HG03575 (cell line): ENCODE measurements at regions not wholly inside any gene's neighbourhood (a gene's known extent, or its start where the extent isn't known, plus 50 kb on each side); places are given as distances from the start of the nearest gene placed in this dataset.
"Not testable (repeated sequence)": the region's sequence is repeated elsewhere in the genome, so short reads cannot be mapped to it uniquely, and the experiment has no call there.

Experiments used
- ATAC-seq: cut with Tn5 transposase; IDR thresholded peaks from one replicate; pipeline ENCODE4 v1.9.1; 2021; ENCODE audit not compliant: unreplicated experiment, insufficient number of reproducible peaks, low FRiP score; ENCODE audit errors: extremely low read depth

DNA sequence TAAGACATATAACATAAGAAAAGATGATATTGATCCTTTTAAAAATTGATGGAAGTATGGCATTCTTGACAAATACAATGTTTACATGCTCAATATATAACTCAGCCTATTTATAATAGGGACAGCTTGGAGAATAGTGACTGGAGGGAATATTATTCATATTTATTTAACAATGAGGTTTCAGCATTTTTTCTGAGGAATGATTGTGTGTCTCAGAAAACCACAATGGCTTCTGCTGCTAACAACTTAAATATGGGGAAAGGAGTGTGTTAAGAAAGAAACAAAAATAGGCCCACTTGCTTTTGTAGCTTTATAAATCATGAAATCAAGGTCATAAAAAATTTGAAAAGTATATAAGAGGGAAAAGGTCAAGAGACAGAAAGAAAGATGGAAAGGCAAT is 163.2 kb upstream of the TBX18 start:
- ATAC-seq = no peak

DNA sequence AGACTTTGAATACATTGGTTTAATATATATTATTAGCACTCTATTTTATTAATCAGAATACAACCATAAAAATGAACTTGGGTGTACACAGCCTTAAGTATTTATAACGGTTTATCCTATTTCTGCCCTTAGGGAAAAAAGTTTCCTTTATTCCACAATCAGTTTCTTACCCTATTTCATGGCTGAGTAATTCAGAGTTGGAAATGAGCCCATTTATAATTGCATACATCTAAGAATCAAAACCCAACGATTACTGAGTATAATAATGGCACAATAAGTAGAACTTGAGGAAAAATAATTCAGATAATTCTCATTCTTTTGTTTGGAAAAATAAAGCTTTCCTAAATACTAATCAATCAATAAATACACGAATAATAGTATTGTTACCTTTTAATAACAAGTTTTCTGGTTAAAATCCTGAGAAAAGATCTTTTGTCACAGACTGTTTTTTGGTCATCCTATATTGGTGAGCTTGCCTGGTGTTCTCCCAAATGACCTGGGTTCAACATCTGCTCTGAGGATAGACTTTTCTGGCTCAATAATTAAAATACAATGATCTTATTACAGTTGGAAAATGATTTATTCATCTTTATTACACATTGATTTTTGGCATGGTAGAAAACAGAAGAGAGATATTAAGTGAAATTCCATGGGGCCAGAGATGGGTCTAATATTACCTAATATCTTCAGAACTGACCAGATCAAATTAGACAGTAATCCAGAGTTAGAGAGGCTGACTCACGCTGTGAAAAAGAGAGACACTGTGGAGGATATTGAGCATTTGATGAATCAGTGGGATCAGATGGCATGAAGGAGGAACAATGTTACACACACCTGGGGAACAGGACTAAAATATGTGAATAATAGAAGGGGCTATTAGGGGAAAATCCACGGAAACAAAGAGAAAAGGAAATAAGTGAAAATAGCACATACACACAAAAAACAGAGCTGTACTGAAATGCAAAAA is 162.1 kb upstream of the TBX18 start:
- ATAC-seq = no peak

DNA sequence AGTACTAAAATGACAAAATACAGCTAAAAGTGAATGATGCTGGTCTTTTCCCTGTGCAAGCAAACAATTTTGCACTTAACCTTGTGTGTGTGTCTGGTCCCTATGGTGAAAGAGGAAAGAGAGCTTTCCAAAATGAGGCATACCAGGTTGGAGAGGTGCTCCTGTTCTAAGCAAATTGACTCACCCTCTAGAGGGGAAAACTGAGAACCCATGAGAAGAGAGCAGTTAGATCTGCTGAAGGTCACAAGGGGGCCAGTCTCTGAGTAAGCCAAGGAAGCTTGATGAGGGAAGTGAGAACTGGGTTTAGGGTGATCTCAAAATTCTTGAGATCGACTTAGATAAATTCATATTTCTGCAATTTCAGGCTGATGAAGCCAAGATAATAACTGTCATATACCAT is 157.5 kb upstream of the TBX18 start:
- ATAC-seq = no peak

DNA sequence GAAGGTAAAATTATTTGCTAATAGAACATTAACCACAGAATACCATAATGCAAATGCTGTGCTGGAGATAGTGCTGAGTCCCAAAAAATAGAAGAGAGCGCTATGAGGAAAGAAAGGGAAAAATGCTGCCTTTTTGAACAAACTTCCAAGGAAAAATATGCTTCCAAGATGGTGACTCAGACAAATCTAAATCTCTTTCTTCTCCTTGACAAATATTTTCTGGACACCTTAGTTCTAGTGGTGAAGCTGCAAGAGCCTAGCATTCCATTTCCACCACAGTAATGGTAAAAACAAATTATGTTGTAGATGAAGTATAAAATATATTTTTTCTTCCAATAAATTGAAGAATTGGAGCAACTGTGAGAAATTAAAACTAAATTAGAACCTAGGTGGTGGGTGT is 155.6 kb upstream of the TBX18 start:
- ATAC-seq = no peak

DNA sequence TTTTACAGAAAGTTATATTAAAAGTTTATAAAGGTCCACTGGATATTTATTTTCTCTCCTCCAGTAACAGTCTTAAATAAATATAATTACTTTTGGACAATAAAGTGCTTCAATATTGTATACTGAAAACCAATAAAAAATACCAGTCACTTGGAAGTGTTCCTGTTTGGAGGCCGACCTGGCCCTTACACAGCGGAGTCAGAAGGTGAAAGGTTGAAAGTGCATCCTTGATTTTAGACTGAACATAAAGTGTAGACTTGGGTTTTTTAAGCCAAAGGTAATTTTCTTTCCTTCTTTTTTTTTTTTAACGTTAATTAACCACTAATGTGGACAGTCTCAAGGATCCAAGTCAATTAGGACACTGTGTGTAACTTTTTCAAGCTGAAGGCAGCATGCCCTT is 152.3 kb upstream of the TBX18 start:
- no peak for ATAC-seq

DNA sequence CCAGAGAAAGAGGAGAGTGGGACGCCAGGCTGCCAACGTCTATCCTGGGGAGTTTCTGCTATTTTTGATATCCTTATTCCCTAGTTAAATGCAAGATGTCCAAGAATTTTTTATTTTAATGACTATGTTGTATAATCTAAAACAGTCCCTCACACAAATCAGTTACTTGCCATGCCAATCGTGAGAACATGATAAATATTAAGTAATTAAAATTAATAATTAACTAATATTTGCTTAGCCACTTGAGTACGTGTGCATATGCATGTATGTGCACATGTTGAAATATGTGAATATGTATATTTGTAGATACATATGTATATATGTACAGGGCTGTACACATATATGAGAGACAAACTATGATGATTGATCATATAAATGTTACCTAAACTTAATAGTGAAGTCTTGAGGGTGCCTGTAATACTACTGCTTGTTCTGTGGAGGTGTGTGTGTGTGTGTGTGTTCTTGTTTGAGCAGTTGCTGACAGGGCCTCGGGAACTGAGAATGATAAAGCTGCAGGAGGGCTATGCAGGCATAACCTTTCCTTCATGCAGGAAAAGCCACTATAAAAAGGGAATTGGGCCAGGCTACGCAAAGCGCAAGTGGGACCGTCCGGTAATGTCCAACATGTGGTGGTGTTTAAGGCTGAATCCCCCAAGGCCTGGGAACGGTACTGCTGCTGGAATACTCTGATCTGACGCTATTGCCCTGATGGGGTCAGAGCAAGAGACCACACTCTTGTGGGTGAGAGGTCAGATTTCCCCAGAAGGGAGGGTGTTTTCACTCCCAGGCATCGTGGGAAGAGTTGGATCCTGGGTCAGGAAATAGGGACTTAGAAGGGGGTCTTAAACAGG is 148.3 kb upstream of the TBX18 start:
- ATAC-seq = no peak

DNA sequence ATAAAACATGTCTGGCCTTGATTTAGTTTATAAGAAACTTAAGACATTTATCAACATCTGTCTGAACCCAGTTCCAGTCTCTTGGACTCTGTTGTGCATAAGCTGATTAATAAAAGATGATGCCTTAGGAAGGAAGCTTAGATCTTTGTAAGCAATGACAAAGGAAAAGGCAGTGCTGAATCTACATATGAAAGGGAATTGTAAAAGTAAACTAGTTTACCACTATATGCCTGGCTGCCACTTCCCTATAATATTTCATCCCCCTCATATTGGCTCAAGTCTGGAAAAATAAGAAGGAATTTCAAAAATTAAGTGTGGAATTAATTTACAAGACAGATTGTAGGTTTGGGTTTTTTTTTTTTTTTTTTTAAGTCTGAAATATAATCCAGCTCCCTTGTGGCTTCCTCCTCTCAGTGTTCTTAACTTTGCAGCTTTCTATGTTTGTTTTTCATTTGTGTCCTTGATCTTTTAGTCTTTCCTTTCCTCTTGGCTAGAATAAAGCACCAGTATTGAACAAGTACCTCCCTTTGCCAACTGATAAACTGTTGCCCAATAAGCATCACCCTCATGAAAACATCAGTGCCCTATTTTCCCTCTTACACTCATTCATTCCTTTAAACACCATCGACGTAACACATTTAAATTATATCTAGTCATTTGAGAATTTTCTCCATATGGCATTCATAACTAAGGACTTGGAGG is 146.7 kb upstream of the TBX18 start:
- no peak for ATAC-seq

DNA sequence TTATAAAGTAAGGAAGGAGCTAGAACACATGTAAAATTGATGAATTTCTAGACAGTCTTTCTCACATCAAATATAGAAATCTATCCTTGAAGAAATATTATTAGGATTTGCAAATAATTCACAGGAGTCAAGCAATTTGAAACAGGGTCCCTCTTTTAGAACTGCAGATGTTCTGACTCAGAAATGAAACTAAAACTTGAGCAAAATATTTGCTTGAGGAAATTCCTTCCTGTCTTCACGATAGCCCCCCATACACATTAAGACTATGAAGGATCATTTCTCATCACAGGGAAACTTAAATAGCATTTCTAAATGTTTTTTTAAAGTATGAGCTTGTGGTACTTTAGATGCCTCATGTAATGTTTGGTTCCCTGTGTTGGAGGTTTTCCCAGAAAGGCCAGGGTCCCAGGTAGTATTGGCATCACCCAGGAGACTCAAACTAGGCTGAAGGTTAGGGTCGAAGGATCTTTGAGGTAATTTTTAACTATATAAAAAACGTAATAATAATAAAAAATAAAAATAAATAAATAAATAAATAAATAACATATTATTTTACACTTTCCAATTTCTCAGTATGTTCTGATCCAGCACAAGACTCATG is 144.0 kb upstream of the TBX18 start:
- ATAC-seq = no peak

DNA sequence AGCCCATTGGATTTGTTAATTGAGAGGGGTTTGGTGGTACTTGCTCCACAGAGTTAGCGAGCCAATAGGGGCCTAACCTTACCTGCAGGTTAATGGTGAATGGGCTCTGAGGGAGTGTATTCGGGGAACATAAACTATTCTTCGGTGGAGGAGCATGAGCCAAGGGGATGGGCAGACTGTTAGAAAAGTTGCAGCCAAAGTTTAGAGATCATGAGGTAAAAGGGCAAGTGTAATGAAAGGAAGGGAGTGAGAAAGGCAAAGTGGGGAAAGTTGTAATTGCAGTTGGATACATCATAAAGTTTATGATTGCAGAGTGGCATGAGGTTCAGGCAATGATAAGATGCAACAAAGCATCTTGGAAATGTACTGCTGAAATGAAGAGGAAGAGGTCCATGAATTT is 142.1 kb upstream of the TBX18 start:
- ATAC-seq = no peak

DNA sequence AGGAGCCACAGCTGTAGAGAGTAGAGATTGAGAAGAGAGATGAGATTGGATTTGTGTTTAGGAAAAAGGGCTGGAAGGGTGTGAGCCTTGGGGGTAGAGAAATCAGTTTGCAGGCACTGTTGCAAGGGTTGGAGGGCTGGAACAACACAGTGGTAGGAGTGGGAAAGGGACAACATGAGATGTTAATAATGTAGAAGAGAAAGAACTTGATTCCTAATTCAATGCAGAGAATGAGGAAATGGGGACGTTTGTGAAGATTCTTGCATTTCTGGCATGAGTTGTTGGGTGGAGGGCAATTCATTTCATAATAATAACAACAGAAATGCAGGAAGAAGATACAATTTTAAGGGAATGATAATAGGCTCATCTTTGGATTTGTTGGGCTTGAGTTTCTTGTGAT is 141.4 kb upstream of the TBX18 start:
- no peak for ATAC-seq

DNA sequence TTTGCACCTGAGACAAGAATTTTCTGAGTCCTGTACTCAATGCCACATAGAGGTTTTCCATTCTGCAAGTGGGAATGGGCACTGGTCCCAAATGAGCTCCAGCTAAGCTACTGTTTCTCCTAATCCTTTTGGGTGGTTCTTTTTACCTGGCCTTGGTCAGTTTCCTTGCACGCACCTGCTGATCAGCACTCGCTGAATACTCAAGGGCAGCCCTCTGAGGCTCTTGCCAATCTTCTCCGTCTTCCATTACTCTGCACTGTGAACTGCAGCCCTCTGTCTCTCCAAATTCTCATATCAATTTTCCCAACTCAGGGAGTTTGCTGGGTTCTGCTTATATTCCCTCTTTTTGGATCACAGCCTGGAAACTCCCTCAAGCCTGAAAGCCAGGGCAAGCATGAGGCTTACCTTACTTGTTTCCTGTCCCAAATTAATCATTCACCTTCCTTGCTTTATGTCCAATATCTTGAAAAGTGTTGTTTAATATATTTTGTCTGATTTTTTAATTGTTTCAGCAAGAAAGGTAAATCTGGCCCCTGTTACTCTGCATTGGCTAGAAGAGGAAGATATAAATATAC is 138.0 kb upstream of the TBX18 start:
- no peak for ATAC-seq

DNA sequence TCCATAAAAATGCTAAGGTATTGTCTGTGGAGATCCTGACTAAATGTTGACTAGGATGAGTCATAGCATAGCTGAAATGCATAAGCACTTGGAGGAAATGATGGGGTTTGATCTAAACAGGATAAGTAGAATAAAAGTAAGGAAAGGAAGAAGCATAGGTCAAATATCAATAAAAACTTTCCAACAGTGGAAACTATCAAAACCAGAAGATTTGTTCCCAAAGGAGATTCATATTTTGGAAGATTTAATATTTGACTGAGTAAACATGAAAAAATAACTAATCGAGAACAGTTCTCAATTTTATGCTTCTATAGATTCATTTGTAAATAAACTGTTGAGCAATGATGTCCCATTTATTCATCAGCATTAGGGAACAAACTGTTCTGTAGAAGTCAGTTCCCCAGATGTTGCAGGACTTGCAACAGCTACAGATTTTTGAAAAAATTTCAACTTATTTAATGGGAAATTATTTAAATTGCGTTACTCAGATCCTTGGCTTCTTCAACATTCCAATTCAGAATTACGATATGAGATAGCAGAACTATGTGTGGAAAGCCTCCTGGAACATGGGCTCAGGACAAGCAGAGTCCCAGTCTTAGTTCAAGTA is 133.7 kb upstream of the TBX18 start:
- ATAC-seq = no peak

DNA sequence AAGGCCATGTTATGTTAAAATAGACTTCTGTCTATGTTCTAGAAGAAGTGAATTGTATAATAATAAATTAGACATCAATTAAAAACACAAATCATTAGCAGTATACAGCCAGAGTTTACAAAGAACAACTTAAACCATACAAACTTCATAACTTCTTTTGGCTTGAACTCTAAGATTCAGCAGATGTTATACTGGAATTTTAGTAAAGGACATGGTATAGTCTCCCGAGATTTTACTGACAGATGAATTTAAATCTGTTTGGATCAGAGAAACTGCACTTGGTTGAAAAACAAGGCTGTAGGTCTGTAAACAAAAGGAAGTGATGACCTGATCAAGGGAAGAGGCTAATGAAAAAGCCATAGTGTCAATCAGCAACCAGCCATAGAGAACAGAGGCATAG is 132.6 kb upstream of the TBX18 start:
- no peak for ATAC-seq

DNA sequence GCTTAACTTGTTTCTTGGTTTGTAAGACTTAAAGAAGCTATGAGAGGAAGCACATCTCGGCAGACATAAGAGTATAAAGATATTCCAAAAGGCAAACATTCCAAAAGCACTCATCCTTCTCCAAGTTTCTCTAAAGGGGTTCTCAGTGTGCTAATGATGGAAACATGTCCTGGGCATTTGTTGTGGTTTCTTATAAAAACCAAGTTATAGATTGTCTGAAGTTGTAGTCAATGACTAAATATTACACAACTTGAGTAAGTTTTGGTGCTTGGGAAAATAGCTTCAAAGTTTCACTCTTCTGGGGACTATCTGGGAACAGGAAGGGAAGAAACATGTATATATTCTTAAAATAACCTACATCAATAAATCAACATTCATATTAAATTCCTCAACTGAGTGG is 128.3 kb upstream of the TBX18 start:
- ATAC-seq = no peak

DNA sequence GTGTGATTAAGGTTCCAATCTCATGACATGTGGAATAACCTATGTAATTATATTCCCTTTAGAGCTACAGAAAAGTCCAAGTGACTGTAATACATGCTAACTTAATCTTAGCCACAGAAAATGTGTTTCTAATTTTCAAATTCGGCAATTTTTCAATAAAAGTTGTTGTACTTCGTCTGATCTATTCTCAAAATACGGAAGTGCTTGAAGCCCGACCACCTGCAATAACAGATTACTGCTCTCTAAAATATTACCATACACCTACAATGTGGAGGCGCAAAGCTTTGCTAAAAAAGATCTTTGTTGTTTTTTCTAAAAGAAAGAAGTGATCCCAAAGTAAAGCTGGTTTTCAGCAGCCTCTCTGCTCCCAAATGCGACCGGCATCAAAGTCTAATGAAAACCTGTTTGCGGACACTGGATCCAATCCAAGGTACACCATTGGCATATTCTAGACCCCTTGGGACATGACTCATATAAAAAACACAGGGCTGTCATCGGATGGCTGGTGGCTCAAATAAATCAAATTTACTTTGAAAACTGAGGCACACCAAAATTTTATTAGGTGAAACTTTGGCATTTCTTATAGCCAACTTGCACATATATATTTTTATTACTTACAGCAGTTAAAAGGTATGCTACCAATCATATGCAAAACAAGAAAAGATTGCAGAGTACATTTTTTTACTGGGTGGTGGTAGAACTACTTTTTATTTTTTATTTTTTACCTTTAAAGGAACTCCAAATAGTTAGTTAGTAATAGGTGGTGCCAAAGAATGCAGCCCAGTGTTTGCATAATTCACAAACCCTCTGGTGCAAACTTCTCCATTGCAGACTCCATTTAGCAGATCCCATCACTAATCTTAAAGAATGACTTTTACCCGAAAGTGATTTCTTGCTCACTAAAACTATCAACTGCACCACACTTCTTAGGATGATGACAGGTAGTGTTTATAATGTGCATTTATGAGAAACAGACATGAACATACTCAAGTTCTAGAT is 118.7 kb upstream of the TBX18 start:
- no peak for ATAC-seq

DNA sequence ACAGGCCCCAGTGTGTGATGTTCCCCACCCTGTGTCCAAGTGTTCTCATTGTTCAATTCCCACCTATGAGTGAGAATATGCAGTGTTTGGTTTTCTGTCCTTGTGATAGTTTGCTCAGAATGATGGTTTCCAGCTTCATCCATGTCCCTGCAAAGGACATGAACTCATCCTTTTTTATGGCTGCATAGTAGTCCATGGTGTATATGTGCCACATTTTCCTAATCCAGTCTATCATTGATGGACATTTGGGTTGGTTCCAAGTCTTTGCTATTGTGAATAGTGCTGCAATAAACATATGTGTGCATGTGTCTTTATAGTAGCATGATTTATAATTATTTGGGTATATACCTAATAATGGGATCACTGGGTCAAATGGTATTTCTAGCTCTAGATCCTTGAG is 115.0 kb upstream of the TBX18 start:
- ATAC-seq = not testable (repeated sequence)

DNA sequence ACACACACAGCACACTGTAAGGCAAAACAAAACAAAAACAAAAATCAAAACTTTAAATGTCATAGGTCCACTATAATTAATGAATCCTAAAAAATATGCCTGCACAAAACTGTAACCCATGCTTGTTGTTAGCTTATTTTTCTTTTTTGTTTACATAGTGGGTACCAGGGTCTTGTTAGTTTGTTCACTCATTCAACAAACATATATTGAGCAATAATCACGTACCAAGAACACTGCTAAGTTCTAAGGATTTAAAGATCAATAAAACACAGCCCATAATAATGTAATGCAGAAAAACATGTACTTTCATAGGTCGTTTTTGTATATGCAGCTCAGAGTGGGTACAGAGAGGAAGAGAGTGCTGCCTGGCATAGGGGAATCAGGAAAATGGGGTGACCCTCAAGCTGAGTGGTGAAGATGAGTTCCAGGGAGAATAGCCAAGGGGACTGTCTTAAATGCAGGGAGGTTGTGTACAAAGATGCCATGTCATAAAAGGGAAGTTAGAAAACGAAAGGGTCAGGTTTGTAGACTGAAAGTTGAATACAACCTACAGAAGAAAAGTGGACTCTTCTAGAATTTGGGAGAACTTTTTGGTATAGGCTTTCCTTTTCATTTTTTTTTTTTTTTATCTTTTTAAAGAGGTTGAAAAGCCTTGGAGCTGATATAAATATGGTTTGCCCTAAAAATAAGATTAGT is 113.3 kb upstream of the TBX18 start:
- ATAC-seq = no peak
